ENCODE measurements at regions not wholly inside any gene's neighbourhood (a gene's known extent, or its start where the extent isn't known, plus 50 kb on each side); places are given as distances from the start of the nearest gene placed in this dataset.

DNA sequence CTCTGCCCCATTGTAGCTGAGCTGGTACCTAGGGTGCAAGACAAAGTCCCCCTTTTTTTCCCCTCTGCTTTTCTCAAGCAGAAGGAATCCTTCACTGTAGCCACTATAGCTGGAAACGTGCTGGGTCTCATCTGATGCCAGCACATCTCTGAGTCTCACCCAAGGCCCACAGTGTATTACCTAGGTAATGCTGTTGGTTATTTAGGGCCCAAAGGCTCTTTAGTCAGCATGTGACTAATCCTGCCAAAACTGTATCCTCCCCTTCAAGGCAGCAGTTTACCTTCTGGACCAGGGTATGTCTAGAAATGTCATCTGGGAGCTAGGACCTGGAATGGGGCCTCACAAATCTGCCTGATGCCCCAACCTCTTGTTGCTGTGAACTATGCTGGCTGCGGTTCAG is 423.4 kb downstream of the NUF2 start:
- TF ChIP-seq, protein P1, sequence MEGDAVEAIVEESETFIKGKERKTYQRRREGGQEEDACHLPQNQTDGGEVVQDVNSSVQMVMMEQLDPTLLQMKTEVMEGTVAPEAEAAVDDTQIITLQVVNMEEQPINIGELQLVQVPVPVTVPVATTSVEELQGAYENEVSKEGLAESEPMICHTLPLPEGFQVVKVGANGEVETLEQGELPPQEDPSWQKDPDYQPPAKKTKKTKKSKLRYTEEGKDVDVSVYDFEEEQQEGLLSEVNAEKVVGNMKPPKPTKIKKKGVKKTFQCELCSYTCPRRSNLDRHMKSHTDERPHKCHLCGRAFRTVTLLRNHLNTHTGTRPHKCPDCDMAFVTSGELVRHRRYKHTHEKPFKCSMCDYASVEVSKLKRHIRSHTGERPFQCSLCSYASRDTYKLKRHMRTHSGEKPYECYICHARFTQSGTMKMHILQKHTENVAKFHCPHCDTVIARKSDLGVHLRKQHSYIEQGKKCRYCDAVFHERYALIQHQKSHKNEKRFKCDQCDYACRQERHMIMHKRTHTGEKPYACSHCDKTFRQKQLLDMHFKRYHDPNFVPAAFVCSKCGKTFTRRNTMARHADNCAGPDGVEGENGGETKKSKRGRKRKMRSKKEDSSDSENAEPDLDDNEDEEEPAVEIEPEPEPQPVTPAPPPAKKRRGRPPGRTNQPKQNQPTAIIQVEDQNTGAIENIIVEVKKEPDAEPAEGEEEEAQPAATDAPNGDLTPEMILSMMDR (IDR thresholded peaks at IDR 0.05 in 4 of 5, conservative IDR thresholded peaks at IDR 0.05 in 1 of 5) = no peak
- TF ChIP-seq POLR2A (IDR thresholded peaks at IDR 0.05) = no peak

Measured in gastrocnemius medialis (tissue), 4 donors.